HG03196 (cell line): ENCODE measurements at regions not wholly inside any gene's neighbourhood (a gene's known extent, or its start where the extent isn't known, plus 50 kb on each side); places are given as distances from the start of the nearest gene placed in this dataset.
"Not testable (repeated sequence)": the region's sequence is repeated elsewhere in the genome, so short reads cannot be mapped to it uniquely, and the experiment has no call there.

Experiments
- ATAC-seq: cut with Tn5 transposase; IDR thresholded peaks from one replicate; pipeline ENCODE4 v1.9.1; 2021; ENCODE audit not compliant: unreplicated experiment

GRCh38 chr4:127284236-127284635 lies 348.5 kb upstream of the INTU start:
- ATAC-seq = no peak

GRCh38 chr4:127291316-127291715 lies 341.4 kb upstream of the INTU start:
- ATAC-seq = no peak

GRCh38 chr4:127293496-127293895 lies 339.3 kb upstream of the INTU start:
- no peak for ATAC-seq

GRCh38 chr4:127304356-127304755 lies 328.4 kb upstream of the INTU start:
- no peak for ATAC-seq

- ATAC-seq = no peak
These were observed 324.8 kb upstream of the INTU start for GRCh38 chr4:127307996-127308395.

- ATAC-seq = no peak
These were observed 323.2 kb upstream of the INTU start for GRCh38 chr4:127309369-127310102.

- ATAC-seq = no peak
These were observed 321.4 kb upstream of the INTU start for GRCh38 chr4:127311371-127311770.

- ATAC-seq = no peak
These were observed 320.8 kb upstream of the INTU start for GRCh38 chr4:127311924-127312323.

- no peak for ATAC-seq
These were observed 319.0 kb upstream of the INTU start for GRCh38 chr4:127313767-127314166.

GRCh38 chr4:127327491-127327890 lies 305.3 kb upstream of the INTU start:
- no peak for ATAC-seq

- ATAC-seq = no peak
These were observed 297.6 kb upstream of the INTU start for GRCh38 chr4:127335073-127335620.

GRCh38 chr4:127335732-127336131 lies 297.0 kb upstream of the INTU start:
- no peak for ATAC-seq

- ATAC-seq = not testable (repeated sequence)
These were observed 289.6 kb upstream of the INTU start for GRCh38 chr4:127343123-127343522.

GRCh38 chr4:127344071-127344470 lies 288.7 kb upstream of the INTU start:
- no peak for ATAC-seq

GRCh38 chr4:127347936-127348335 lies 284.8 kb upstream of the INTU start:
- no peak for ATAC-seq

- no peak for ATAC-seq
These were observed 280.3 kb upstream of the INTU start for GRCh38 chr4:127352220-127353113.

GRCh38 chr4:127355743-127356142 lies 277.0 kb upstream of the INTU start:
- no peak for ATAC-seq

GRCh38 chr4:127357765-127358164 lies 275.0 kb upstream of the INTU start:
- no peak for ATAC-seq

- ATAC-seq = no peak
These were observed 270.1 kb upstream of the INTU start for GRCh38 chr4:127362686-127363085.

- no peak for ATAC-seq
These were observed 268.4 kb upstream of the INTU start for GRCh38 chr4:127364397-127364796.

GRCh38 chr4:127364911-127365310 lies 267.8 kb upstream of the INTU start:
- no peak for ATAC-seq

GRCh38 chr4:127370604-127371003 lies 262.2 kb upstream of the INTU start:
- ATAC-seq = no peak
